ENCODE measurements at regions not wholly inside any gene's neighbourhood (a gene's known extent, or its start where the extent isn't known, plus 50 kb on each side); places are given as distances from the start of the nearest gene placed in this dataset.

DNA sequence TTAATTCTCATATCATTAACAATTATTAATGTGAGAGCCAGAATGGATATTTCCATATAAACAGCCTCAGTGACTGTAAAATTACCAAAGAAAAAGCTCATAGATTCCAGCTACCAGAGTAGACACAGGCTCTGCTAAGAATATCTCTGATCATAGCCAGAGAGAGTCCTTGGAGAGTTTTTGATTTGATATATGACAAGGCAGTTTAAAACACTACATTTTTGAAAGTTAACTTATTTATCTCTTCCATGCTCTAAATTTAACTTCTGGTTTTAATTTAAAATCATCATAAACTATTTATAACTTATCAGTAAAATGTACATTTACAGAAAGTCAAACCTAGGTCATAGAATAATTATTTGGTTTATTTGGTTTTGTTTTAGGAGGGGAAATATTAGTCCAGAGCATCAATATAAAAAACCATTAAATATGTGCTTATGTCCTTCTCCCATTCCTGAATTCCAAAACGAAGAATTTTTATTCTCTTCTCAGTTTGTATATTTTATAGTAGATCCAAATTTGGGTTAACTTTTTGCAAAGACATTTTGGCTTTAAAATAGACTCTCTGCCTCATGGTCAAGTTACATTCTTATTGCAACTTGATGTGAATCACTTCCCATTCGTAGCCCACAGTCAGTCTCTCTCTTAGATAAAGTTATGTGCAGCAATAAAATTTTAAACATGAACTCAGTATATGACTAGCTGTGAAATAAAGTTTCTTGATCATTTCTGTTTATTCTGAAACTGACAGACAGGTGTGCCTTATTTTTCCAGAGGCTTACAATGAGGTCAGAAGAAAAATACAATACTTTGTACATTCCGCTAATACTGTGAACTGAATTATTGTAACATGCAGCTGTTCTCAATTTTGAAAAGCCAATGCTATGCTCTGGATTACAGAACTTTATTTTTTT, 267.1 kb downstream of the PAPSS1 start:
- Mint-ChIP-seq H3K36me3 (ENCODE audit: low read depth) (no peaks in the 10 kb centered on the region), H3K27me3 (ENCODE audit: insufficient read depth, low read depth, poor library complexity) (no peaks in the 10 kb centered on the region), H3K4me1 (peaks cover 4% of the 10 kb centered on the region; the same call in 2 of the 3 replicates), H3K27ac (no peak overlapping the region), H3K4me3 (no peak overlapping the region), H3K9me3 (no peaks in the 10 kb centered on the region)
- ATAC-seq, result no peak
- H3K79me2 ChIP-seq (replicated peaks; ENCODE audit: insufficient read depth), result no peaks in the 10 kb centered on the region
- no peak overlapping the region for H3K27ac ChIP-seq (ENCODE audit: low read depth)
- no peaks in the 10 kb centered on the region for H4K20me1 ChIP-seq (replicated peaks; ENCODE audit: insufficient read depth)
- no peaks in the 10 kb centered on the region for H3K9me2 ChIP-seq (ENCODE audit: insufficient read depth)
- no peaks in the 10 kb centered on the region for H3K4me1 ChIP-seq (ENCODE audit: insufficient read depth)
- H3F3A ChIP-seq (replicated peaks; ENCODE audit: low read depth), result no peaks in the 10 kb centered on the region
- no peak for TF ChIP-seq EZH2 (IDR thresholded peaks at IDR 0.05; ENCODE audit: low read depth, unreplicated experiment)
- TF ChIP-seq REST (IDR thresholded peaks at IDR 0.05; ENCODE audit: unreplicated experiment), result no peak
- no peak for TF ChIP-seq JUNB (IDR thresholded peaks at IDR 0.05; ENCODE audit: unreplicated experiment)
- no peak for TF ChIP-seq ZNF462 (CRISPR knock-in tag; IDR thresholded peaks at IDR 0.05)
- TF ChIP-seq, protein P1, sequence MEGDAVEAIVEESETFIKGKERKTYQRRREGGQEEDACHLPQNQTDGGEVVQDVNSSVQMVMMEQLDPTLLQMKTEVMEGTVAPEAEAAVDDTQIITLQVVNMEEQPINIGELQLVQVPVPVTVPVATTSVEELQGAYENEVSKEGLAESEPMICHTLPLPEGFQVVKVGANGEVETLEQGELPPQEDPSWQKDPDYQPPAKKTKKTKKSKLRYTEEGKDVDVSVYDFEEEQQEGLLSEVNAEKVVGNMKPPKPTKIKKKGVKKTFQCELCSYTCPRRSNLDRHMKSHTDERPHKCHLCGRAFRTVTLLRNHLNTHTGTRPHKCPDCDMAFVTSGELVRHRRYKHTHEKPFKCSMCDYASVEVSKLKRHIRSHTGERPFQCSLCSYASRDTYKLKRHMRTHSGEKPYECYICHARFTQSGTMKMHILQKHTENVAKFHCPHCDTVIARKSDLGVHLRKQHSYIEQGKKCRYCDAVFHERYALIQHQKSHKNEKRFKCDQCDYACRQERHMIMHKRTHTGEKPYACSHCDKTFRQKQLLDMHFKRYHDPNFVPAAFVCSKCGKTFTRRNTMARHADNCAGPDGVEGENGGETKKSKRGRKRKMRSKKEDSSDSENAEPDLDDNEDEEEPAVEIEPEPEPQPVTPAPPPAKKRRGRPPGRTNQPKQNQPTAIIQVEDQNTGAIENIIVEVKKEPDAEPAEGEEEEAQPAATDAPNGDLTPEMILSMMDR (conservative IDR thresholded peaks at IDR 0.05; ENCODE audit: low read depth in 2 of 2), result no peak
- no peak for TF ChIP-seq EZH2phosphoT487 (IDR thresholded peaks at IDR 0.05; ENCODE audit: unreplicated experiment)
- no peak for TF ChIP-seq NANOG (IDR thresholded peaks at IDR 0.05; ENCODE audit: borderline replicate concordance)
- no peak for TF ChIP-seq CREB1 (CRISPR knock-in tag; IDR thresholded peaks at IDR 0.05; ENCODE audit: low read depth)
- no peak for TF ChIP-seq ZNF331 (CRISPR knock-in tag; IDR thresholded peaks at IDR 0.05; ENCODE audit: low read depth)
- no peak for TF ChIP-seq STAT1 (IDR thresholded peaks at IDR 0.05; ENCODE audit: unreplicated experiment)
- TF ChIP-seq, protein P2, sequence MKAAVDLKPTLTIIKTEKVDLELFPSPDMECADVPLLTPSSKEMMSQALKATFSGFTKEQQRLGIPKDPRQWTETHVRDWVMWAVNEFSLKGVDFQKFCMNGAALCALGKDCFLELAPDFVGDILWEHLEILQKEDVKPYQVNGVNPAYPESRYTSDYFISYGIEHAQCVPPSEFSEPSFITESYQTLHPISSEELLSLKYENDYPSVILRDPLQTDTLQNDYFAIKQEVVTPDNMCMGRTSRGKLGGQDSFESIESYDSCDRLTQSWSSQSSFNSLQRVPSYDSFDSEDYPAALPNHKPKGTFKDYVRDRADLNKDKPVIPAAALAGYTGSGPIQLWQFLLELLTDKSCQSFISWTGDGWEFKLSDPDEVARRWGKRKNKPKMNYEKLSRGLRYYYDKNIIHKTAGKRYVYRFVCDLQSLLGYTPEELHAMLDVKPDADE (IDR thresholded peaks at IDR 0.05), result no peak
- no peak for TF ChIP-seq ZNF114 (CRISPR knock-in tag; IDR thresholded peaks at IDR 0.05)
- TF ChIP-seq POLR2AphosphoS5 (IDR thresholded peaks at IDR 0.05; ENCODE audit: low read depth), result no peak
- H2AFZ ChIP-seq, result no peak overlapping the region
- no peak overlapping the region for H3K4me2 ChIP-seq
- H3K27me3 ChIP-seq (ENCODE audit: insufficient read depth), result no peaks in the 10 kb centered on the region
- no peak overlapping the region for H3K4me3 ChIP-seq
- no peaks in the 10 kb centered on the region for H3K36me3 ChIP-seq (ENCODE audit: insufficient read depth)
- DNase-seq (ENCODE audit: low spot score), result no peak

All from GM23338 (cell line).